Neuronal stem cell (in vitro differentiated cells): ENCODE measurements at regions not wholly inside any gene's neighbourhood (a gene's known extent, or its start where the extent isn't known, plus 50 kb on each side); places are given as distances from the start of the nearest gene placed in this dataset.
A peak's percentile ranks its signal among the peaks of the same experiment; 100 is the strongest.

Experiments used
- DNase-seq: peaks from one replicate; pipeline ENCODE4 v3.0.0-alpha.2; 2013; ENCODE audit warnings: low spot score
- H2AFZ ChIP-seq: one replicate; pipeline ENCODE4 v1.6.1; 2013; ENCODE audit warnings: mild to moderate bottlenecking, low read length, inconsistent platforms
- H2AK5ac ChIP-seq: 2 replicates; pipeline ENCODE4 v1.6.1; 2013; ENCODE audit warnings: low read depth, mild to moderate bottlenecking, inconsistent platforms, low read length, moderate library complexity, mixed read lengths
- H2BK120ac ChIP-seq: 2 replicates; pipeline ENCODE4 v1.6.1; 2013; ENCODE audit warnings: low read depth, mild to moderate bottlenecking, inconsistent platforms, low read length, moderate library complexity, mixed read lengths
- H2BK12ac ChIP-seq: one replicate; pipeline ENCODE4 v1.6.1; 2013; ENCODE audit warnings: low read length, inconsistent platforms
- H2BK15ac ChIP-seq: 2 replicates; pipeline ENCODE4 v1.6.1; 2013; ENCODE audit warnings: mild to moderate bottlenecking, low read length, inconsistent platforms, mixed read lengths
- H2BK5ac ChIP-seq: one replicate; pipeline ENCODE4 v1.6.1; 2013; ENCODE audit warnings: inconsistent platforms, mild to moderate bottlenecking, low read length, moderate library complexity
- H3K14ac ChIP-seq: one replicate; pipeline ENCODE4 v1.6.1; 2013; ENCODE audit warnings: low read length, inconsistent platforms
- H3K18ac ChIP-seq: 2 replicates; pipeline ENCODE4 v1.6.1; 2013; ENCODE audit warnings: low read length, inconsistent platforms
- H3K23ac ChIP-seq: 2 replicates; pipeline ENCODE4 v1.6.1; 2013; ENCODE audit warnings: low read depth, mild to moderate bottlenecking, mixed read lengths, low read length, inconsistent platforms; ENCODE audit not compliant: poor library complexity
- H3K27ac ChIP-seq: replicated peaks from 3 replicates; pipeline ENCODE4 v1.5.1; 2013; ENCODE audit warnings: low read length, inconsistent platforms
- H3K27me3 ChIP-seq, 3 experiments: 2 replicates each; pipeline ENCODE4 v1.6.1; 2013; ENCODE audit warnings: low read length in 3 of 3, mild to moderate bottlenecking in 2 of 3, inconsistent platforms in 1 of 3, low read depth in 1 of 3, mixed read lengths in 1 of 3, moderate library complexity in 1 of 3; ENCODE audit not compliant: control insufficient read depth in 3 of 3, insufficient read depth in 3 of 3
- H3K36me3 ChIP-seq, 2 donors: replicated peaks in 1 of 2; 2 replicates each; pipeline ENCODE4 v1.6.1; 2013; ENCODE audit warnings: low read length in 2 of 2; ENCODE audit not compliant: control insufficient read depth in 2 of 2, insufficient read depth in 2 of 2
- H3K4ac ChIP-seq: 2 replicates; pipeline ENCODE4 v1.6.1; 2013; ENCODE audit warnings: inconsistent platforms, mild to moderate bottlenecking, low read length, moderate library complexity
- H3K4me1 ChIP-seq, 2 donors: 1 replicate in 1 of 2; 2 replicates in 1 of 2; pipeline ENCODE4 v1.6.1; 2013; ENCODE audit warnings: low read length in 2 of 2, low read depth in 1 of 2; ENCODE audit not compliant: control insufficient read depth in 2 of 2, insufficient read depth in 1 of 2
- H3K4me2 ChIP-seq: one replicate; pipeline ENCODE4 v1.6.1; 2013; ENCODE audit warnings: mild to moderate bottlenecking, low read length, inconsistent platforms; ENCODE audit not compliant: insufficient read depth, poor library complexity, severe bottlenecking
- H3K4me3 ChIP-seq, 2 donors: 2 replicates each; pipeline ENCODE4 v1.5.1; 2013; ENCODE audit warnings: low read length in 2 of 2, mild to moderate bottlenecking in 2 of 2, inconsistent platforms in 1 of 2, moderate library complexity in 1 of 2
- H3K79me1 ChIP-seq: one replicate; pipeline ENCODE4 v1.6.1; 2013; ENCODE audit warnings: low read depth, mild to moderate bottlenecking, inconsistent platforms, low read length, moderate library complexity
- H3K9ac ChIP-seq: one replicate; pipeline ENCODE4 v1.6.1; 2013; ENCODE audit warnings: mild to moderate bottlenecking, low read depth, low read length, inconsistent platforms; ENCODE audit not compliant: poor library complexity
- H3K9me3 ChIP-seq, 2 donors: replicated peaks in 1 of 2; 2 replicates each; pipeline versions ENCODE3 to v1.6.1; 2013; ENCODE audit warnings: low read length in 2 of 2, mild to moderate bottlenecking in 2 of 2, inconsistent platforms in 1 of 2, low read depth in 1 of 2, mixed read lengths in 1 of 2, moderate library complexity in 1 of 2; ENCODE audit not compliant: control insufficient read depth in 2 of 2, insufficient read depth in 1 of 2
- H4K8ac ChIP-seq: one replicate; pipeline ENCODE4 v1.6.1; 2013; ENCODE audit warnings: low read depth, mild to moderate bottlenecking, inconsistent platforms, low read length, moderate library complexity
- H4K91ac ChIP-seq: one replicate; pipeline ENCODE4 v1.6.1; 2013; ENCODE audit warnings: low read length, low read depth, mild to moderate bottlenecking, inconsistent platforms; ENCODE audit not compliant: poor library complexity
- WGBS, 2 donors: extraction: QIAGEN DNeasy Blood & Tissue Kit; methylation state at CpG; one replicate each; pipeline ENCODE4 v1.1.7; 2013; ENCODE audit warnings: missing lambda C conversion rate in 2 of 2, mixed read lengths in 1 of 2; ENCODE audit not compliant: insufficient read length in 2 of 2, insufficient replicate concordance in 1 of 2; ENCODE audit errors: extremely low coverage in 2 of 2; 5-methylcytosine and 5-hydroxymethylcytosine counted together

- WGBS, 2 donors: no CpG with 5 or more reads among the region's 6 CpGs
Observed at GRCh38 chr2:167681234-167682015, 566.0 kb downstream of the STK39 start.

GRCh38 chr2:167678158-167678557 lies 569.2 kb downstream of the STK39 start:
- H3K4me3 ChIP-seq: no peak overlapping the region
- no peak overlapping the region for H2BK5ac ChIP-seq
- H3K27ac ChIP-seq: no peak overlapping the region
- H2BK120ac ChIP-seq: no peak overlapping the region
- no peak overlapping the region for H2BK12ac ChIP-seq
- no peak overlapping the region for H4K8ac ChIP-seq
- no peaks in the 10 kb centered on the region for H3K9me3 ChIP-seq
- no peak overlapping the region for H3K9ac ChIP-seq
- no peak overlapping the region for H2BK15ac ChIP-seq
- no peaks in the 10 kb centered on the region for H3K36me3 ChIP-seq
- no peak overlapping the region for H3K14ac ChIP-seq
- no peak overlapping the region for H3K4ac ChIP-seq
- DNase-seq: no peak
- no peak overlapping the region for H3K18ac ChIP-seq
- H3K79me1 ChIP-seq: no peaks in the 10 kb centered on the region
- no peak overlapping the region for H3K4me2 ChIP-seq
- peaks cover 4 to 25% of the 10 kb centered on the region in 2 donors for H3K4me1 ChIP-seq
- WGBS, 2 donors: no CpG with 5 or more reads among the region's 3 CpGs
- H4K91ac ChIP-seq: no peak overlapping the region
- H2AK5ac ChIP-seq: no peak overlapping the region
- H3K27me3 ChIP-seq: no peaks in the 10 kb centered on the region
- H2AFZ ChIP-seq: no peak overlapping the region
- H3K23ac ChIP-seq: no peak overlapping the region

More at GRCh38 chr2:167681234-167682015, 566.0 kb downstream of the STK39 start:
- no peak overlapping the region for H3K23ac ChIP-seq
- peaks cover 4 to 27% of the 10 kb centered on the region in 2 donors for H3K4me1 ChIP-seq
- H2BK120ac ChIP-seq: no peak overlapping the region
- H3K27ac ChIP-seq: no peak overlapping the region
- H3K18ac ChIP-seq: no peak overlapping the region
- no peak overlapping the region for H2BK15ac ChIP-seq
- H3K36me3 ChIP-seq: no peaks in the 10 kb centered on the region
- peak overlapping the region; percentile 40 for H2AFZ ChIP-seq
- H3K79me1 ChIP-seq: no peaks in the 10 kb centered on the region
- no peaks in the 10 kb centered on the region for H3K27me3 ChIP-seq
- no peak overlapping the region for H3K14ac ChIP-seq
- no peak overlapping the region for H2BK5ac ChIP-seq
- no peak overlapping the region for H2BK12ac ChIP-seq
- no peak overlapping the region for H3K4ac ChIP-seq
- H3K4me2 ChIP-seq: no peak overlapping the region
- DNase-seq: no peak
- no peak overlapping the region for H4K91ac ChIP-seq
- no peak overlapping the region for H4K8ac ChIP-seq
- no peak overlapping the region for H3K4me3 ChIP-seq
- H3K9ac ChIP-seq: no peak overlapping the region
- H2AK5ac ChIP-seq: no peak overlapping the region
- no peaks in the 10 kb centered on the region for H3K9me3 ChIP-seq

GRCh38 chr2:167675906-167676305 lies 571.5 kb downstream of the STK39 start:
- Histone ChIP-seq H3K36me3 (no peaks in the 10 kb centered on the region), H3K4me1 (peaks cover 0 to 10% of the 10 kb centered on the region in 2 donors), H3K79me1 (no peaks in the 10 kb centered on the region), H3K4me3 (no peak overlapping the region), H3K14ac (no peak overlapping the region), H4K8ac (no peak overlapping the region), H2BK120ac (no peak overlapping the region), H3K27me3 (no peaks in the 10 kb centered on the region), H4K91ac (no peak overlapping the region), H3K18ac (peak overlapping the region; percentile 49), H3K4me2 (no peak overlapping the region), H2BK5ac (no peak overlapping the region), H3K9me3 (peaks cover 0 to 2% of the 10 kb centered on the region in 2 donors), H3K27ac (no peak overlapping the region), H2BK12ac (no peak overlapping the region), H2AK5ac (no peak overlapping the region), H3K23ac (no peak overlapping the region), H3K4ac (no peak overlapping the region), H2AFZ (no peak overlapping the region), H2BK15ac (no peak overlapping the region), H3K9ac (no peak overlapping the region)
- no CpG with 5 or more reads among the region's 6 CpGs for WGBS, 2 donors
- DNase-seq: no peak

- no peaks in the 10 kb centered on the region for H3K4me1 ChIP-seq
Observed at GRCh38 chr2:167670588-167670987, 576.8 kb downstream of the STK39 start.

More at GRCh38 chr2:167670588-167670987, 576.8 kb downstream of the STK39 start:
- Histone ChIP-seq H3K27ac (no peak overlapping the region), H2AFZ (no peak overlapping the region), H3K14ac (no peak overlapping the region), H4K91ac (no peak overlapping the region), H3K4ac (no peak overlapping the region), H2BK120ac (no peak overlapping the region), H3K18ac (no peak overlapping the region), H3K9me3 (peaks cover 4 to 8% of the 10 kb centered on the region in 2 donors), H4K8ac (no peak overlapping the region), H3K4me2 (no peak overlapping the region), H2AK5ac (no peak overlapping the region), H3K79me1 (no peaks in the 10 kb centered on the region), H3K4me3 (no peak overlapping the region), H3K23ac (no peak overlapping the region), H2BK15ac (no peak overlapping the region), H3K9ac (no peak overlapping the region), H2BK5ac (no peak overlapping the region), H3K36me3 (no peaks in the 10 kb centered on the region), H3K27me3 (no peaks in the 10 kb centered on the region), H2BK12ac (no peak overlapping the region)
- no peak for DNase-seq
- no CpG with 5 or more reads among the region's 1 CpG for WGBS, 2 donors
